ENCODE measurements at regions not wholly inside any gene's neighbourhood (a gene's known extent, or its start where the extent isn't known, plus 50 kb on each side); places are given as distances from the start of the nearest gene placed in this dataset.

DNA sequence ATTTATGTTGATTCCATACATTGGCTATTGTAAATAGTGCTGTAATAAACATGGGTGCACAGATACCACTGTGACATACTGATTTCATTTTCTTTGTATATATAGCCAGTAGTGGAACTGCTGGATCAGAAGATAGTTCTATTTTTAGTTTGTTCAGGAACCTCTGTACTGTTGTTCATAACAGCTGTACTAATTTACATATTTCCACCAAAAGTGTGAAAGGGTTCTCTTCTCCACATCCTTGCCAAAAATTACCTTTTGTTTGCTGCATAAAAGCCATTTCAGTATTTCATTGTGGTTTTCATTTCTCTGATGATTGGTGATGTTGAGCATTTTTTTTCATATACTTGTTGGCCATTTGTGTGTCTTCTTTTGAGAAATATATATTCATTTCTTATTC is 1962.1 kb downstream of the PCDH9 start:
- TF ChIP-seq, protein P1, sequence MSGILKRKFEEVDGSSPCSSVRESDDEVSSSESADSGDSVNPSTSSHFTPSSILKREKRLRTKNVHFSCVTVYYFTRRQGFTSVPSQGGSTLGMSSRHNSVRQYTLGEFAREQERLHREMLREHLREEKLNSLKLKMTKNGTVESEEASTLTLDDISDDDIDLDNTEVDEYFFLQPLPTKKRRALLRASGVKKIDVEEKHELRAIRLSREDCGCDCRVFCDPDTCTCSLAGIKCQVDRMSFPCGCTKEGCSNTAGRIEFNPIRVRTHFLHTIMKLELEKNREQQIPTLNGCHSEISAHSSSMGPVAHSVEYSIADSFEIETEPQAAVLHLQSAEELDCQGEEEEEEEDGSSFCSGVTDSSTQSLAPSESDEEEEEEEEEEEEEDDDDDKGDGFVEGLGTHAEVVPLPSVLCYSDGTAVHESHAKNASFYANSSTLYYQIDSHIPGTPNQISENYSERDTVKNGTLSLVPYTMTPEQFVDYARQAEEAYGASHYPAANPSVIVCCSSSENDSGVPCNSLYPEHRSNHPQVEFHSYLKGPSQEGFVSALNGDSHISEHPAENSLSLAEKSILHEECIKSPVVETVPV (CRISPR knock-in tag; IDR thresholded peaks at IDR 0.05), result no peak
- TF ChIP-seq RARB (CRISPR knock-in tag; IDR thresholded peaks at IDR 0.05) (no peak), CREB5 (CRISPR knock-in tag; IDR thresholded peaks at IDR 0.05; ENCODE audit: low read depth) (no peak), ARNTL (CRISPR knock-in tag; IDR thresholded peaks at IDR 0.05; ENCODE audit: borderline replicate concordance, low read depth) (no peak), ZNF70 (CRISPR knock-in tag; IDR thresholded peaks at IDR 0.05) (no peak), BACH2 (CRISPR knock-in tag; IDR thresholded peaks at IDR 0.05; ENCODE audit: borderline replicate concordance) (no peak), ZFP30 (CRISPR knock-in tag; IDR thresholded peaks at IDR 0.05) (no peak), SNAI2 (CRISPR knock-in tag; IDR thresholded peaks at IDR 0.05) (no peak), ZNF8 (CRISPR knock-in tag; IDR thresholded peaks at IDR 0.05) (no peak)
- TF ChIP-seq, protein P2, sequence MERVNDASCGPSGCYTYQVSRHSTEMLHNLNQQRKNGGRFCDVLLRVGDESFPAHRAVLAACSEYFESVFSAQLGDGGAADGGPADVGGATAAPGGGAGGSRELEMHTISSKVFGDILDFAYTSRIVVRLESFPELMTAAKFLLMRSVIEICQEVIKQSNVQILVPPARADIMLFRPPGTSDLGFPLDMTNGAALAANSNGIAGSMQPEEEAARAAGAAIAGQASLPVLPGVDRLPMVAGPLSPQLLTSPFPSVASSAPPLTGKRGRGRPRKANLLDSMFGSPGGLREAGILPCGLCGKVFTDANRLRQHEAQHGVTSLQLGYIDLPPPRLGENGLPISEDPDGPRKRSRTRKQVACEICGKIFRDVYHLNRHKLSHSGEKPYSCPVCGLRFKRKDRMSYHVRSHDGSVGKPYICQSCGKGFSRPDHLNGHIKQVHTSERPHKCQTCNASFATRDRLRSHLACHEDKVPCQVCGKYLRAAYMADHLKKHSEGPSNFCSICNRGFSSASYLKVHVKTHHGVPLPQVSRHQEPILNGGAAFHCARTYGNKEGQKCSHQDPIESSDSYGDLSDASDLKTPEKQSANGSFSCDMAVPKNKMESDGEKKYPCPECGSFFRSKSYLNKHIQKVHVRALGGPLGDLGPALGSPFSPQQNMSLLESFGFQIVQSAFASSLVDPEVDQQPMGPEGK (CRISPR knock-in tag; IDR thresholded peaks at IDR 0.05; ENCODE audit: borderline replicate concordance), result no peak
